ENCODE measurements at regions not wholly inside any gene's neighbourhood (a gene's known extent, or its start where the extent isn't known, plus 50 kb on each side); places are given as distances from the start of the nearest gene placed in this dataset.

DNA sequence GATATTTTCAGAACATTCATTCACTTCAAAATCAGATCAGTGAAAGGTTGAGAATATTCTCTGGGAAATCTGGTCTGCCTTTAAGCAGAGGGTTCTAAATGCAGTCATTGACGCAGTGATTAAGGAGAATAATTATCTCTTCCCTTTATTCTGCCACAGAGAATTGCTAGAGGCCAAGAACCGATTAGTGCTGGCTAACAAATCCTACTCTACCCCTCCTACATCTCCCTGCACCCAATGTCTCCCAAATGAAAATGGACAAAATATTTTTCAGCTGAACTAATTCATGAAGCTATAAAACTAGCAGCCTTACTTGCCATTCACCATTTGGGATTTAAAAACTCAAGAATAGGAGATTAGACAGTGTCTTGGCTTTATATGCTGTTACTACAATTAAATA lies 185.5 kb upstream of the SOX9 start:
- H3K4me3 ChIP-seq (ENCODE audit: extremely low read depth in 1 of 4, insufficient read depth in 2 of 4, low read depth in 3 of 4, low read length in 4 of 4) = no peak overlapping the region
- no peak overlapping the region for H3K18ac ChIP-seq (ENCODE audit: extremely low read depth, low read length)
- DNase-seq (ENCODE audit: low read depth in 1 of 2, low spot score in 2 of 2) (no peak), FAIRE-seq (no peak)
- no peak overlapping the region for H3K4me2 ChIP-seq (ENCODE audit: insufficient read depth in 1 of 2, low read depth in 2 of 2, low read length in 2 of 2)
- no peaks in the 10 kb centered on the region for H4K20me1 ChIP-seq (replicated peaks in 1 of 2; ENCODE audit: control insufficient read depth in 1 of 2, insufficient read depth in 2 of 2, low read length in 2 of 2)
- POLR2A ChIA-PET (ENCODE audit: partially characterized antibody) = no interaction called here
- no peaks in the 10 kb centered on the region for H3K36me3 ChIP-seq (ENCODE audit: control insufficient read depth in 2 of 4, insufficient read depth in 4 of 4, low read length in 3 of 4)
- no peak overlapping the region for H2AK5ac ChIP-seq (ENCODE audit: low read depth, low read length)
- no peak overlapping the region for H4K91ac ChIP-seq (replicated peaks; ENCODE audit: insufficient read length, low read length)
- WGBS, 2 experiments (ENCODE audit: extremely low coverage in 1 of 2, insufficient coverage in 1 of 2, insufficient read length in 1 of 2, insufficient replicate concordance in 2 of 2, low coverage in 1 of 2, low lambda C conversion rate in 2 of 2, missing lambda C conversion rate in 1 of 2) = 86% methylated on average over 2 of the region's 2 CpGs; no CpG with 5 or more reads in 1 of the 2 experiments
- H3K79me1 ChIP-seq (ENCODE audit: low read depth, low read length) = no peaks in the 10 kb centered on the region
- no peak overlapping the region for H2BK15ac ChIP-seq (ENCODE audit: low read length)
- H4K8ac ChIP-seq (ENCODE audit: extremely low read depth, insufficient read depth, low read length) = no peak overlapping the region
- no peak overlapping the region for H3K27ac ChIP-seq (ENCODE audit: low read depth, low read length)
- H3K9ac ChIP-seq (replicated peaks in 1 of 4; ENCODE audit: extremely low read depth in 1 of 4, low read depth in 3 of 4, low read length in 3 of 4) = no peak overlapping the region
- H2AFZ ChIP-seq (ENCODE audit: low read length) = no peak overlapping the region
- CTCF ChIA-PET (ENCODE audit: partially characterized antibody) = interaction anchor here (0.8 kb wide), 1 partner anchor 10 kb away, joined by 3 read pairs; no protein-coding TSS in a partner anchor
- H3K23ac ChIP-seq (ENCODE audit: insufficient read length) = no peak overlapping the region
- H2BK120ac ChIP-seq (replicated peaks; ENCODE audit: low read depth, low read length) = no peak overlapping the region
- H3K56ac ChIP-seq (replicated peaks; ENCODE audit: insufficient read length, low read depth, low read length) = no peak overlapping the region
- H3K79me2 ChIP-seq (ENCODE audit: control insufficient read depth in 1 of 2, insufficient read depth in 2 of 2, low read length in 2 of 2) = no peaks in the 10 kb centered on the region
- no peaks in the 10 kb centered on the region for H3K4me1 ChIP-seq (replicated peaks in 1 of 4; ENCODE audit: control insufficient read depth in 3 of 4, insufficient read depth in 4 of 4, low read length in 3 of 4)
- H4K5ac ChIP-seq (ENCODE audit: insufficient read length, low read depth, low read length) = no peak overlapping the region
- H2BK5ac ChIP-seq (ENCODE audit: low read depth, low read length) = no peak overlapping the region
- H3K9me3 ChIP-seq (ENCODE audit: insufficient read depth in 2 of 2, low read depth in 1 of 2, low read length in 1 of 2) = no peaks in the 10 kb centered on the region
- H3K23me2 ChIP-seq (ENCODE audit: low read depth, low read length) = no peaks in the 10 kb centered on the region
- H2BK20ac ChIP-seq (ENCODE audit: low read length) = no peak overlapping the region
- no peaks in the 10 kb centered on the region for H3K27me3 ChIP-seq (replicated peaks in 1 of 4; ENCODE audit: control insufficient read depth in 3 of 4, extremely low read depth in 1 of 4, insufficient read depth in 3 of 4, low read length in 3 of 4)
- H2BK12ac ChIP-seq (ENCODE audit: low read depth, low read length) = no peak overlapping the region
- H3K14ac ChIP-seq (ENCODE audit: insufficient read length) = no peak overlapping the region
- no peak overlapping the region for H3K4ac ChIP-seq (replicated peaks; ENCODE audit: insufficient read length, low read depth, low read length)
- TF ChIP-seq KDM4A (IDR thresholded peaks at IDR 0.05; ENCODE audit: low read depth, low read length, severe bottlenecking) = no peak
- TF ChIP-seq FOSL1 (IDR thresholded peaks at IDR 0.05; ENCODE audit: insufficient read depth, low read depth, low read length) = no peak
- TF ChIP-seq, protein P1, sequence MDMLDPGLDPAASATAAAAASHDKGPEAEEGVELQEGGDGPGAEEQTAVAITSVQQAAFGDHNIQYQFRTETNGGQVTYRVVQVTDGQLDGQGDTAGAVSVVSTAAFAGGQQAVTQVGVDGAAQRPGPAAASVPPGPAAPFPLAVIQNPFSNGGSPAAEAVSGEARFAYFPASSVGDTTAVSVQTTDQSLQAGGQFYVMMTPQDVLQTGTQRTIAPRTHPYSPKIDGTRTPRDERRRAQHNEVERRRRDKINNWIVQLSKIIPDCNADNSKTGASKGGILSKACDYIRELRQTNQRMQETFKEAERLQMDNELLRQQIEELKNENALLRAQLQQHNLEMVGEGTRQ (IDR thresholded peaks at IDR 0.05; ENCODE audit: low read length) = no peak
- TF ChIP-seq SIRT6 (IDR thresholded peaks at IDR 0.05; ENCODE audit: low read length) = no peak
- TF ChIP-seq EZH2 (IDR thresholded peaks at IDR 0.05; ENCODE audit: low read depth, low read length, severe bottlenecking) = no peak
- TF ChIP-seq BCL11A (IDR thresholded peaks at IDR 0.05; ENCODE audit: low read depth in 2 of 2, low read length in 2 of 2) = no peak
- TF ChIP-seq HDAC6 (IDR thresholded peaks at IDR 0.05; ENCODE audit: low read depth, low read length) = no peak
- no peak for TF ChIP-seq KDM5A (IDR thresholded peaks at IDR 0.05; ENCODE audit: low read length)
- TF ChIP-seq SIX5 (IDR thresholded peaks at IDR 0.05; ENCODE audit: low read depth, low read length) = no peak
- TF ChIP-seq CBX8 (IDR thresholded peaks at IDR 0.05; ENCODE audit: borderline replicate concordance, low read depth, low read length) = no peak
- no peak for TF ChIP-seq RXRA (IDR thresholded peaks at IDR 0.05; ENCODE audit: insufficient read depth, low read depth, low read length)
- TF ChIP-seq YY1 (IDR thresholded peaks at IDR 0.05; ENCODE audit: low read depth, low read length) = no peak
- TF ChIP-seq EGR1 (IDR thresholded peaks at IDR 0.05; ENCODE audit: borderline replicate concordance, low read depth, low read length) = no peak
- TF ChIP-seq BACH1 (IDR thresholded peaks at IDR 0.05; ENCODE audit: low read length) = no peak
- TF ChIP-seq CEBPB (IDR thresholded peaks at IDR 0.05; ENCODE audit: low read depth, low read length) = no peak
